ENCODE measurements at regions not wholly inside any gene's neighbourhood (a gene's known extent, or its start where the extent isn't known, plus 50 kb on each side); places are given as distances from the start of the nearest gene placed in this dataset.
"Not testable (repeated sequence)": the region's sequence is repeated elsewhere in the genome, so short reads cannot be mapped to it uniquely, and the experiment has no call there.

- no peak for TF ChIP-seq CTCF (conservative IDR thresholded peaks at IDR 0.05)
- H3K27ac ChIP-seq = no peak overlapping the region
These were observed 641.6 kb downstream of the ANKRD50 start for GRCh38 chr4:124070688-124071484.

GRCh38 chr4:124075276-124075675 is 637.3 kb downstream of the ANKRD50 start:
- not testable (repeated sequence) for H3K27ac ChIP-seq

- no peak for TF ChIP-seq CTCF (conservative IDR thresholded peaks at IDR 0.05)
- no peak overlapping the region for H3K27ac ChIP-seq
These were observed 633.3 kb downstream of the ANKRD50 start for GRCh38 chr4:124079174-124079780.

GRCh38 chr4:124083711-124084110 is 628.8 kb downstream of the ANKRD50 start:
- H3K27ac ChIP-seq = no peak overlapping the region
- no peak for TF ChIP-seq CTCF (conservative IDR thresholded peaks at IDR 0.05)

GRCh38 chr4:124085561-124086180 is 626.9 kb downstream of the ANKRD50 start:
- no peak overlapping the region for H3K27ac ChIP-seq
- no peak for TF ChIP-seq CTCF (conservative IDR thresholded peaks at IDR 0.05)

GRCh38 chr4:124090021-124090420 is 622.5 kb downstream of the ANKRD50 start:
- TF ChIP-seq CTCF (conservative IDR thresholded peaks at IDR 0.05) = no peak
- H3K27ac ChIP-seq = no peak overlapping the region

GRCh38 chr4:124092101-124092500 is 620.4 kb downstream of the ANKRD50 start:
- H3K27ac ChIP-seq = no peak overlapping the region
- TF ChIP-seq CTCF (conservative IDR thresholded peaks at IDR 0.05) = no peak
